GM20000 (cell line): ENCODE measurements at regions not wholly inside any gene's neighbourhood (a gene's known extent, or its start where the extent isn't known, plus 50 kb on each side); places are given as distances from the start of the nearest gene placed in this dataset.

Source experiments
- DNase-seq: peaks from one replicate; pipeline ENCODE4 v3.0.0; 2012; ENCODE audit warnings: low spot score
- TF ChIP-seq, protein P1 (sequence below): IDR thresholded peaks from 2 replicates; pipeline ENCODE4 v1.5.1; 2012; ENCODE audit warnings: mild to moderate bottlenecking, control low read depth; ENCODE audit errors: extremely low read depth, missing control alignments

DNA sequence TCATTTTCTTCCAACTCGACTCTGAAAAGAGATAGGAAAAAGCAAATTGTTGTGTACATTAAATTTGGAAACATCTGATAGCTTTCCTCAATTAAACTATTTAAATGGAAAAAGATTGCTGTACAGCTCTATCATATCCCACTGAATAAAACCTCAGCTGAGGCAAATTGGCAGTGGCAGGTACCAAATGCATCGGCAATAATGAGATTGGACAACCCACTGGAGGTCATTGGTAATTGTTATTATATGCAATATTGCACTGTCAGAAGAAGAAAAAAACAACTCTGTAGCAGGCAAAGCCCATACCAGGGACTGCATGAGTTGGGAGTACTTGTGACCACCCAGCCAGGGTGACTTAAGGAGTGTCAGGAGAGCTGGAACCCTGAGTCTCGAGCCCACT lies 291.6 kb upstream of the SKOR2 start:
- TF ChIP-seq, protein P1, sequence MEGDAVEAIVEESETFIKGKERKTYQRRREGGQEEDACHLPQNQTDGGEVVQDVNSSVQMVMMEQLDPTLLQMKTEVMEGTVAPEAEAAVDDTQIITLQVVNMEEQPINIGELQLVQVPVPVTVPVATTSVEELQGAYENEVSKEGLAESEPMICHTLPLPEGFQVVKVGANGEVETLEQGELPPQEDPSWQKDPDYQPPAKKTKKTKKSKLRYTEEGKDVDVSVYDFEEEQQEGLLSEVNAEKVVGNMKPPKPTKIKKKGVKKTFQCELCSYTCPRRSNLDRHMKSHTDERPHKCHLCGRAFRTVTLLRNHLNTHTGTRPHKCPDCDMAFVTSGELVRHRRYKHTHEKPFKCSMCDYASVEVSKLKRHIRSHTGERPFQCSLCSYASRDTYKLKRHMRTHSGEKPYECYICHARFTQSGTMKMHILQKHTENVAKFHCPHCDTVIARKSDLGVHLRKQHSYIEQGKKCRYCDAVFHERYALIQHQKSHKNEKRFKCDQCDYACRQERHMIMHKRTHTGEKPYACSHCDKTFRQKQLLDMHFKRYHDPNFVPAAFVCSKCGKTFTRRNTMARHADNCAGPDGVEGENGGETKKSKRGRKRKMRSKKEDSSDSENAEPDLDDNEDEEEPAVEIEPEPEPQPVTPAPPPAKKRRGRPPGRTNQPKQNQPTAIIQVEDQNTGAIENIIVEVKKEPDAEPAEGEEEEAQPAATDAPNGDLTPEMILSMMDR = no peak
- DNase-seq = no peak

DNA sequence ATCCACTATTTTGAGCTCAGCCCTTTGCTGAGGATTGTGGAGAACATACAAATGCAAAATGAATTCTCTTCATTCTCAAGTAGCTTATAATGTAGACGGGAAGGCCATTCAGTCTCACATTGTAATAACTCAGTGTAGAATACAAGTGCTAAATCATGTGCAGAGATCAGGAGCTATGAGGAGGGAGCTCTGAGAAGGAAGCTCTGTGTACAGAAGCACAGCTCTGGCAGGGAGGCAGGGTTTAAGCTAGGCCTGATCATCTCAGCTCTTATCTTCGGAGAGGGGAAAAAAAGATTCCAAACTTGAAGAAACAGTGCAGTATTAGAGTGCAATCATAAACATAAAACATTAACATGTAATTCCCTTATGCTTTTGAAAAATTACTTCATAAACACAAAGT lies 291.1 kb upstream of the SKOR2 start:
- TF ChIP-seq, protein P1 = no peak
- no peak for DNase-seq

- no peak for DNase-seq
- TF ChIP-seq, protein P1 = no peak
Measured at GRCh38 chr18:47531717-47532116, 280.3 kb upstream of the SKOR2 start.

DNA sequence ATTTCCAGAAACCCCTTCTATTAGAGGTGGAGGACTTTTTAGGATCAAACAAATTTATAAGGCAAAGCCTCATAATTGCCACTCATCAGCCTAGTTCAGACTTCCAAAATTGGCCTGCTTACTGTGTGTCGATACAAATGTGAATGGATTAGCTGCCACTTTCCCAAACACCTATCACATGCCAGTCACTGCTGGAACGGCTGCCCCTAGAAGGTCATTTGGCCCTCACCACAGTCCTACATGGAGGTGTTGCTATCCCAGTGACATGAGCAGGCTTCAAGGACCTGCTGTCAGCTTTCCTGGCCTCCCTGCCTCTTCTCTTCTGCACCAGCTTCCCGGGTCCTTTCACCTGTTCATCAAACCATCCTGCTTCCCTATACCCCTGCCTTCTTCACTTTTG lies 279.2 kb upstream of the SKOR2 start:
- no peak for DNase-seq
- TF ChIP-seq, protein P1 = no peak

DNA sequence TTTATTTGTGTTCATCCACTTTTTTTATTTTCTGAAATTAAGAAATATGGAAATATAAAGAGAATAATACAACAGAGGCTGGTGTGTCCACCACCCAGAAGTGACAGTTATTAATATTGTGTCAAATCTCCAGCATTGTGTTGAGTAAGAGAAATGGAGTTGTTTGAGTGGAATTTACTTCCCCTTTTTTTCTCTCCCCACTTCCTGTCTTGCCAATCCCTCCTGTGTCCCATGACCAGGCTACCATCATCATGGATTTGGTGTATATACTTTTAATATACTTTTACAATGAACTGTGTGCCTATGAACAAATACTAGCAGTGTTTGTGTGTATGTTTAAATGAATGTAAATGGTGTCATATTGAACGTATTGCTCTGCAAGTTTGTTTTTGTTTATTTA lies 276.9 kb upstream of the SKOR2 start:
- TF ChIP-seq, protein P1 = no peak
- no peak for DNase-seq

DNA sequence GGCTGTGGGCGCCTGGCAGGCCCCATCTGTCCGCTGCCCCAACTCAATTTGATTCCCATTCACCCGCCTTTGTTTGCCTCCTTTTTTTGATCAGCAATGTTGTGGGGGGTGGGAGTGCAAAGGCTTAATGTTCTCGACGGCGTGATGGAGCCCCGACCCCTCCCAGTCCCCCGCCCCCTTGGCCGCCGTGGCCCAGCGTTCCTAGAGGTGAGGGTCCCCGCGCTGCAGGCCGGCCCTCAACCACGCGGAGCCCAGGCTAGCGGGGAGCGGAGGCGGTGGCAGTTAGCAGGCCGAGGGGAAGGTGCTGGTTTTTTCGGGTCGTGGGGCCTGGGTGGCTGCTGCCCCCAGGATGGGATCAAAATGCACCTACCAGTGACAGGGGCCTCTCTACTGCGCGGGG lies 274.7 kb upstream of the SKOR2 start:
- TF ChIP-seq, protein P1 = no peak
- no peak for DNase-seq

GRCh38 chr18:47522359-47522758 lies 270.9 kb upstream of the SKOR2 start:
- no peak for DNase-seq
- TF ChIP-seq, protein P1 = no peak
